WTC11 (cell line): ENCODE measurements at regions not wholly inside any gene's neighbourhood (a gene's known extent, or its start where the extent isn't known, plus 50 kb on each side); places are given as distances from the start of the nearest gene placed in this dataset.

Source experiments
- CTCF ChIP-seq: fragments of 200-600 bp; IDR thresholded peaks from 2 replicates; pipeline ENCODE4 v1.8.0; 2022; ENCODE audit warnings: antibody characterized with exemption
- NFYB ChIP-seq: sonication (generic); formaldehyde crosslinking; conservative IDR thresholded peaks from 2 replicates; pipeline ENCODE4 v1.8.0; 2022; ENCODE audit warnings: low read depth, missing genetic modification reagents
- NR2C2 ChIP-seq: sonication (generic); formaldehyde crosslinking; IDR thresholded peaks from 2 replicates; pipeline ENCODE4 v1.8.0; 2022; ENCODE audit warnings: mild to moderate bottlenecking, missing genetic modification reagents
- PREB ChIP-seq: sonication (generic); formaldehyde crosslinking; IDR thresholded peaks from 2 replicates; pipeline ENCODE4 v1.8.1; 2022; ENCODE audit warnings: mild to moderate bottlenecking, missing genetic modification reagents, moderate library complexity, borderline replicate concordance
- RELA ChIP-seq: sonication (generic); formaldehyde crosslinking; IDR thresholded peaks from 2 replicates; pipeline ENCODE4 v1.8.1; 2022; ENCODE audit warnings: missing genetic modification reagents, mild to moderate bottlenecking, borderline replicate concordance
- TEAD1 ChIP-seq: sonication (generic); formaldehyde crosslinking; IDR thresholded peaks from 2 replicates; pipeline ENCODE4 v1.8.0; 2022; ENCODE audit warnings: mild to moderate bottlenecking, missing genetic modification reagents
- TEAD4 ChIP-seq: sonication (generic); formaldehyde crosslinking; IDR thresholded peaks from 2 replicates; pipeline ENCODE4 v1.8.0; 2022; ENCODE audit warnings: mild to moderate bottlenecking, missing genetic modification reagents

- TF ChIP-seq CTCF (no peak), RELA (no peak), NR2C2 (CRISPR knock-in tag) (no peak), PREB (CRISPR knock-in tag) (no peak), TEAD4 (CRISPR knock-in tag) (no peak), TEAD1 (CRISPR knock-in tag) (no peak), NFYB (CRISPR knock-in tag) (no peak)
Observed at GRCh38 chr12:45566257-45566656, 163.2 kb upstream of the ARID2 start.
